22Rv1 (cell line): ENCODE measurements at regions not wholly inside any gene's neighbourhood (a gene's known extent, or its start where the extent isn't known, plus 50 kb on each side); places are given as distances from the start of the nearest gene placed in this dataset.

Experiments used
- ZFX ChIP-seq: fragments of 450-650 bp; IDR thresholded peaks from 2 replicates; pipeline ENCODE4 v1.6.1; 2017; ENCODE audit warnings: antibody characterized with exemption, borderline replicate concordance
- TF ChIP-seq, protein P1 (sequence below): fragments of 450-650 bp; IDR thresholded peaks from 2 replicates; pipeline ENCODE4 v1.5.1; 2017; ENCODE audit warnings: mild to moderate bottlenecking

- TF ChIP-seq, protein P1, sequence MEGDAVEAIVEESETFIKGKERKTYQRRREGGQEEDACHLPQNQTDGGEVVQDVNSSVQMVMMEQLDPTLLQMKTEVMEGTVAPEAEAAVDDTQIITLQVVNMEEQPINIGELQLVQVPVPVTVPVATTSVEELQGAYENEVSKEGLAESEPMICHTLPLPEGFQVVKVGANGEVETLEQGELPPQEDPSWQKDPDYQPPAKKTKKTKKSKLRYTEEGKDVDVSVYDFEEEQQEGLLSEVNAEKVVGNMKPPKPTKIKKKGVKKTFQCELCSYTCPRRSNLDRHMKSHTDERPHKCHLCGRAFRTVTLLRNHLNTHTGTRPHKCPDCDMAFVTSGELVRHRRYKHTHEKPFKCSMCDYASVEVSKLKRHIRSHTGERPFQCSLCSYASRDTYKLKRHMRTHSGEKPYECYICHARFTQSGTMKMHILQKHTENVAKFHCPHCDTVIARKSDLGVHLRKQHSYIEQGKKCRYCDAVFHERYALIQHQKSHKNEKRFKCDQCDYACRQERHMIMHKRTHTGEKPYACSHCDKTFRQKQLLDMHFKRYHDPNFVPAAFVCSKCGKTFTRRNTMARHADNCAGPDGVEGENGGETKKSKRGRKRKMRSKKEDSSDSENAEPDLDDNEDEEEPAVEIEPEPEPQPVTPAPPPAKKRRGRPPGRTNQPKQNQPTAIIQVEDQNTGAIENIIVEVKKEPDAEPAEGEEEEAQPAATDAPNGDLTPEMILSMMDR, result no peak
- no peak for TF ChIP-seq ZFX
Measured at GRCh38 chr1:242754125-242754524, 229.6 kb upstream of the PLD5 start.
